Transverse colon (tissue), 4 donors: ENCODE measurements at regions not wholly inside any gene's neighbourhood (a gene's known extent, or its start where the extent isn't known, plus 50 kb on each side); places are given as distances from the start of the nearest gene placed in this dataset.

Experiments
- CTCF ChIP-seq, 5 experiments: fragments of 200-600 bp in 3 of 5; fragments of 450-650 bp in 2 of 5; sonication (generic) in 3 of 5; IDR thresholded peaks; 1 replicate in 2 of 5; 2 replicates in 3 of 5; pipeline ENCODE4 v1.5.1; 2016 to 2017; ENCODE audit warnings: antibody characterized with exemption in 5 of 5, inconsistent platforms in 3 of 5, mild to moderate bottlenecking in 2 of 5, moderate library complexity in 1 of 5
- EP300 ChIP-seq: sonication (generic); formaldehyde crosslinking; IDR thresholded peaks from one replicate; pipeline ENCODE4 v1.6.1; 2017; ENCODE audit warnings: antibody characterized with exemption, low read depth
- POLR2A ChIP-seq: fragments of 450-650 bp; IDR thresholded peaks from one replicate; pipeline ENCODE4 v1.6.1; 2016; ENCODE audit warnings: antibody characterized with exemption, mild to moderate bottlenecking, moderate library complexity
- POLR2AphosphoS5 ChIP-seq, 3 donors: sonication (generic); formaldehyde crosslinking; IDR thresholded peaks; one replicate each; pipeline ENCODE4 v1.6.1; 2016; ENCODE audit warnings: antibody characterized with exemption in 3 of 3

GRCh38 chr12:128076188-128076587 is 190.8 kb upstream of the TMEM132C start:
- TF ChIP-seq EP300 (no peak), CTCF (IDR thresholded peaks at IDR 0.05) (no peak), POLR2A (no peak), POLR2AphosphoS5 (IDR thresholded peaks at IDR 0.05) (no peak)
